ENCODE measurements at regions not wholly inside any gene's neighbourhood (a gene's known extent, or its start where the extent isn't known, plus 50 kb on each side); places are given as distances from the start of the nearest gene placed in this dataset.
"Not testable (repeated sequence)": the region's sequence is repeated elsewhere in the genome, so short reads cannot be mapped to it uniquely, and the experiment has no call there.

DNA sequence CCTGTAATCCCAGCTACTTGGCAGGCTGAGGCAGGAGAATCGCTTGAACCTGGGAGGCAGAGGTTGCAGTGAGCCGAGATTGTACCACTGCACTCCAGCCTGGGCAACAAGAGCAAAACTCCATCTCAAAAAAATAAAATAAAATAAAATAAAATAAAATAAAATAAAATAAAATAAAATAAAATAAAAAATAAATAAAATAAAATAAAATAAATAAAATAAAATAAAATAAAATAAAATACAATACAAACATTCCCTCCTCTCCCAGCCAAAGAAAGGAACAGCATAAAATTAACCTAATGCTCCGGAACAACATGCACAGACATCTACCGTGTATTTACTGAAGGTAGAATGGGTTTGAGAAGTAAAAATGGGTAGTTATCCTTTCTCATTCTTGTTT is 521.9 kb upstream of the FAM174A start:
- DNase-seq: not testable (repeated sequence)

DNA sequence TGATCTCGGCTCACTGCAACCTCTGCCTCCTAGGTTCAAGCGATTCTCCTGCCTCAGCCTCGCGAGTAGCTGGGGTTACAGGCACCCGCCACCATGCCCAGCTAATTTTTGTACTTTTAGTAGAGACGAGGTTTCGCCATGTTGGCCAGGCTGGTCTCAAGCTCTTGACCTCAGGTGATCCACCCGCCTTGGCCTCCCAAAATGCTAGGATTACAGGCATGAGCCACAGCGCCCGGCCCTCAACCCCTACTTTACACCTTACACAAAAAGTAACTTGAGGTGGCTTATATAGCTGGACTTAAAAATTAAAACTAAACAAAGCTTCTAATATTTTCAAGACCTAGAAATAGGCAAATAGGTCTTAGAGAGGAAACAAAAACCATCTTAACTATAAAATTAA is 524.0 kb upstream of the FAM174A start:
- not testable (repeated sequence) for DNase-seq

GRCh38 chr5:100004969-100005368 is 530.2 kb upstream of the FAM174A start:
- no peak for DNase-seq

- DNase-seq: no peak
Observed at GRCh38 chr5:99998319-99998718, 536.9 kb upstream of the FAM174A start.

DNA sequence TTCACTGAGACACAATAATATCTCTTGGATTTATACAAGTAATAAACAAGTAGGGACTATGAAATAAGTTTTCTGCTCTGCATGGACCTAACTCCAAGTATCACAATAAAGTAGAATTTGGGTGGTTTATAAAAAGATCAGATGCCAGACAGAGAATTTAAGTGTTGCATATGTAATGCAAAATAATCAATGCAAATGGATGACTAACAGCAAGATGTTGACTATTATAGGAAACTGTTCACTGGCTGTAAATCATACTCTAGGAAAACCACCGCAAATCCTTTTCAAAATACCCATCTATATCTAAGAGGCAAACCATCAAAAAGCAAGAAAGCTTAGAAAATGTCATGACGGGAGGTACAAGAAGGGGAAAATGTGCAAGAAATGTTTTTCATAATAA is 539.8 kb upstream of the FAM174A start:
- DNase-seq: no peak

GRCh38 chr5:99973779-99974178 is 561.4 kb upstream of the FAM174A start:
- no peak for DNase-seq

GRCh38 chr5:99955962-99956361 is 579.2 kb upstream of the FAM174A start:
- DNase-seq: no peak

DNA sequence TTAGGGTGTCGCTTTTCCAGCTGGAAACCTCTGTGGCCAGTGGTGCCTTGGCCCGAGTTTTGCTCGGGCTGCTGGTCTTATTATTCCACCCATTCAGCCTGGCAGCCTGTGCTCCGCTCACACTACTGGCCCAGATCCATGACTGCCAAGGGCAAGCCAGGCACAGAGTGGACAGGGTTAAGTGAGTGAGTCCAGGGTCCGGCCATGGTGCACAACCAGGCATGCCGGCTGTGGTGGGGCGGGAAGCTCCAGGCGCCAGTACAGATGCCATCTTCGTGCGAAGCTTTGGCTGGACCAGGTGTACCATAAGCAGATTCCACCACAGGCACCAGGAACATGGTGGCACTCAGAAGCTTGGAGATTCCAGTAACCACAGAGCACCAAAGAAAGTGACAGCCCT is 580.2 kb upstream of the FAM174A start:
- no peak for DNase-seq

DNA sequence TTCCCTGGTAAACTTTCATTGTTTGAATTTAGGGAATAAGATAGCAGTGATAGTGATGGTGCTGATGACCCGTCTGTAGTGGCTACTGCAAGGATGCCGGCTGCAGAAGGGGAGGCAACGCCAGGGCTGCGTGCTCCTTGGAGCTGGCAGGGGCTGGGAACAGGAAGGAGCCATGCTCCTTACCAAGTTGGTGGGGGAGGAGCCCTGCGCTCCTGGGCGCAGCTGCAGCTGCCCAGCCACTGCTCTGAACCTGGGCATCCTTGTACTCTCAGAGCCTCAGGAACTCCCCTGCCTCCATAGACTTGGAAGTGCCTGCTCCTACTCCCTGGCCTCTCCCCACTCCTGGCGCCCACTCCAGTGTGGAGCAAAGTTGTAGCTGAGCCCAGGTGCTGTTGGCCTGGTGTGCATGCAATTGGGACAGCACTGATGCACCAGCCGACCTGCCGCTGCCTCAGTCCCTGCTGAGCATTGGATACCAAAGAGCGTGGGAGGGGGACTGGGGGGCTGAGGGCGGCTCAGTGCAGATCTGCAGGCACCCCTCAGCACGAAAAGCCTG is 585.1 kb upstream of the FAM174A start:
- DNase-seq: no peak

GRCh38 chr5:99949361-99949760 is 585.8 kb upstream of the FAM174A start:
- DNase-seq: no peak

DNA sequence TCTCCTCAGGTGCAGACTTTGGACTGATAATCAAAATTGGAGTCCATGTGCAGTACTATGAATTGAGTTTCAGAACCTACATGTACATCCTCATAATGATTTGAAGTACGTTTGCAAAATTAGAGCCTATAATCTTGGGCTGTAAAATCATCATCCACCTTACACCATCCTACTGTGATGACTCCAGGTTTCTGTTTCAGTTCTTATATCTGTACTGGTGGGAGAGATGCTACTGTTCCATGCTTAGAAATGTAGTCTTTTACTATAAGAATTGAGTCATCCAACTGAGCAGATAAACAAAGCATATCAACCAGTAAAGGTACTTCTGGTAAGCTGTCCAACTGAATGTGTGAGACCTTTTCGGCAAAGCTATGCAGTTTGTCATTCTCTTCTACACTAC is 586.3 kb upstream of the FAM174A start:
- no peak for DNase-seq

- DNase-seq: no peak
Observed at GRCh38 chr5:99945478-99946442, 589.4 kb upstream of the FAM174A start.

DNA sequence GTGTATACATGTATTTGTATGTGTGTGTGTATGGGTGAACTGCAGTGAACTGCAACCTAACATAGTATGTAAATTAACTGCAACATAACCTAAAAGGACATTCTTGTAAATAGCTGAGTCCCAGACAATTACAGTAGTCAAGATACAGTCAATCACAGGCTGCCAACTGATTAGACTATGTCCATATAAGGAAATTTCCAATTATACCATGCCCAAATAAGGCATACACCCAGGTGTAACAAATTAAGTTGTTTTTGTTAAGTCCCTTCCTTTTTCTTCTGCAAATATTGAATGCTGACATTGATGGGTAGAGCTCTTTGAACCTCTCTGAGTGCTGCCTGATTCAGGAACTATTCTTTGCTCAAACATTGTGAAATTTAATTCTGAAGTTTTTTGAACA is 594.6 kb upstream of the FAM174A start:
- no peak for DNase-seq

GRCh38 chr5:99936911-99937310 is 598.3 kb upstream of the FAM174A start:
- no peak for DNase-seq

DNA sequence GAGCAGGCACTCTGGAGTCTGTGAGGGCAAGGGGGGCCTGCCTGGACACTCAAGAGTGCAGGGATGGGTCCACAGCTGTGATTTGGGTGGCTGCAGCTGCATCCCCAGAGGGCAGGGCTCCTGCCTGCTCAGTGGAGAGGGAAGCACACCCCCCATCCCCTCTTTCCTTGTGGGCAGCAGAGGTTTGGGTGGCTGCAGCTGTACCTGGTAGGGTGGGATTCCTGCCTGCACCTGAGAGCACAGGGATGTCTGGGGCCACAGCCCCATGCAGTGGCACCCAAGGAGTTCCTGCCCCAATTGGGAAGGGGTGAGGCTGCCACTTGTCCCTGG is 605.4 kb upstream of the FAM174A start:
- no peak for DNase-seq

GRCh38 chr5:99929067-99929805 is 605.9 kb upstream of the FAM174A start:
- no peak for DNase-seq

DNA sequence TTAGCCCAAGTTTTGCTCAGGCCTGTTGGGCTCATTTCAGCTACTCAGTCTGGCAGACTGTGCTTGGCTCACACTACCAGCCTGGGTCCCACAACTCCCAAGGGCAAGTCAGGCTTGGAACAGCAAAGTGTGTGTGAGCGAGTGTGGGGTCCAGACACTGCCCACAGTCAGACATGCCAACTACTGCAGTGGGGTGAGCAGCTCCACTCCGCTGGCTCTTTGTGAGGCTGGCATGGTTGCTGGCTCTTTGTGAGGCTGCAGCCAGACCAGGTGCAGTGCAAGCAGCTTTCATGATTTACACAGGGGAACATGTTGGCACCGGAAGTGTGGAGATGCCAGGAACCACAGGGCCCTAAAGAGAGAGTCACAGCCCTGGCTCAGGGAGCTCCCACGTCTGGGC is 606.7 kb upstream of the FAM174A start:
- DNase-seq: no peak

- no peak for DNase-seq
Observed at GRCh38 chr5:99926463-99926862, 608.7 kb upstream of the FAM174A start.

DNA sequence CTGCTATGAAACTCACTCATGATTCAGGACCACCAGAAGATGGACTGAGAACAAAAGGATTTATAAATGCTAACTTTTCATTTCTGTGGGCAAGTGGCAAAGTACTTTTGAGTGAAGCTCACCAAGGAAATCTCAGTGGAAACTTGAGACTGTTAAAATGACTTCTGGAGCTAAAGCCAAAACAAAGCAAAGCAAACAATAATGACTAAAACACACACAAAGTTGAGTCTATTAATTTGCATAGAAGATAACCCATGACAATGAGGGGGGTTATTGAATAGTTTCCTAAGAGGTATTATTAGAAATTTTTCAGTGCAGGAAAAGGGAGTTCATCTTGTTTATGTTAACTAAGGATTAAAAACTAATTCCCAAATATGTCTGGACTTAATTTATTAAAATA is 612.8 kb upstream of the FAM174A start:
- DNase-seq: no peak

DNA sequence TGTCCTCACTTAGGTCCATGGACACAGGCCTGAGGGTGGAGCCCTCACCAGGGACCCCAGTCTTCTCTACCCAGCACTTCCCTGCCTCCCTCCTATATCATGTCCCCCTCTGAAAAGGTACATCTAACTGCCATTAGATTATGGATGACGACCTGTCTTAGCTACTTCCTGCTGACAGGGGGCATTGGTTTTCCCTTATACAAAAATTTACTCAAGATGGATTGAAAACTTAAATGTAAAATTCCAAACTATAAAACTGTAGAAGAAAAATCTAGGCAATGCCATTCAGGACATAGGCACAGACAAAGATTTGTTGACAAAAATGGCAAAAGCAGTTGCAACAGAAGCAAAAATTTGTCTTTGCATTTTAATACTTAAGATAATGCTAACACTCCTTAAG is 623.2 kb upstream of the FAM174A start:
- DNase-seq: no peak

GRCh38 chr5:99906776-99907175 is 628.4 kb upstream of the FAM174A start:
- no peak for DNase-seq

DNA sequence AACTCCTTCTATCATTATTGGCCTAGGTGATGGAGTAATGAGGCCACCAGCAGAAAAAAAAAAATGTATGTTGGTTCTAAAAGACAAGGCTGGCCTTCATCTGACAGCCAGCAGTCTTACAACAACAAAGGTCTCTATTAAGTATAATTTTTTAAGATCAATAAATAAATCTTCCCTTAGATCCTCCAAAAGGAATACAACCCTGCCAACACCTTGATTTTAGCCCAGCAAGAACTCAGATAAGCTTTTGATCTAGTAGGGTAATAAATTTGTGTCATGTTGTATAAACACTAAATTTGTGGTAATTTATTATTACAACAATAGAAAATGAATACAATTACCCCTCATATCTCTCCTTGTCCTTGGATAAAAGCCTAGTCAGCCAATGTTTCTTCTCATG is 633.2 kb upstream of the FAM174A start:
- no peak for DNase-seq

- DNase-seq: no peak
Observed at GRCh38 chr5:99900302-99900852, 634.8 kb upstream of the FAM174A start.

Data from activated CD4-positive, alpha-beta T cell treated with anti-CD3 and anti-CD28 coated beads, Interleukin-2, amount 50 U/mL, for 16 hours (primary cell).